ENCODE measurements at regions not wholly inside any gene's neighbourhood (a gene's known extent, or its start where the extent isn't known, plus 50 kb on each side); places are given as distances from the start of the nearest gene placed in this dataset.
"Not testable (repeated sequence)": the region's sequence is repeated elsewhere in the genome, so short reads cannot be mapped to it uniquely, and the experiment has no call there.

GRCh38 chr2:199216253-199216652 lies 241.5 kb downstream of the SATB2 start:
- DNase-seq: no peak
- intact Hi-C loops (cut with DNase I): no loop called here

DNA sequence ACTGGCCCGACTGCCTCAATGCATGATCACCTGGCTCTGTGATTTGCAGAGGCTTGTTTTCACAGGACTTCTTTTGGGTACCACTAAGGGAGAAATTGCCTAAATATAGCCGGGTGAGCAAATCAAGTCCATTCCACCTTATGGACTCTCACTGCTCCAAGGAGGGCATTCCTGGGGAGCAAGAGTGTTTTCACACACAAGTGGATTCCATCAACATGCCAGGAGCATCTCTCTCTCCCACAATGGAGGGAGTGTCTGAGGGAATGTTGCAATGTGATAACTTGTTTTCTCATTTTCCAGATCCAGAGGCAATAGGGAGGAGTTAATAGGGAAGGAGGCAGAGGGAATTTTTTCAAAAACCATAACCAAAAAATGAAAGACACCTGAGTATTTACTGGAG lies 250.7 kb downstream of the SATB2 start:
- DNase-seq: no peak
- intact Hi-C loops (cut with DNase I): no loop called here

GRCh38 chr2:199206536-199206935 lies 251.2 kb downstream of the SATB2 start:
- intact Hi-C loops (cut with DNase I): no loop called here
- no peak for DNase-seq

DNA sequence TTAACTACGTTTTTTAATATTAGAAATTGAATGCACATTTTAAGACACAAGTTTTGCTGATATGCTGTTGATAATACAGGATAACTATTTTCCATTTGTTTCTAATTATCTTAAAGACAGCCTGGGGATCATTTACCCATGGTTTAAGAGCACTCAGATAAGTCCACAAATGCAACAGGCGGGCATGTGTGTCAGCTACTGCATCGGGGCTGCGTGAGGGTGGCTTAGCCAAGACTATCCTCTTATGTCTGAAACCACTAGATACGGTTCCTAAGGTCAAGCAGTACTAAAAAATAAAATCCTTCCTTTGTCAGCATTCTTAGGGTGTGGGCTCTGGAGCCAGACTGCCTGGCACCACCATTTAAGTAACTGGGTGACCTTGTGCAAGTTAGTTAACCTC lies 254.8 kb downstream of the SATB2 start:
- no peak for DNase-seq
- intact Hi-C loops (cut with DNase I): no loop called here

DNA sequence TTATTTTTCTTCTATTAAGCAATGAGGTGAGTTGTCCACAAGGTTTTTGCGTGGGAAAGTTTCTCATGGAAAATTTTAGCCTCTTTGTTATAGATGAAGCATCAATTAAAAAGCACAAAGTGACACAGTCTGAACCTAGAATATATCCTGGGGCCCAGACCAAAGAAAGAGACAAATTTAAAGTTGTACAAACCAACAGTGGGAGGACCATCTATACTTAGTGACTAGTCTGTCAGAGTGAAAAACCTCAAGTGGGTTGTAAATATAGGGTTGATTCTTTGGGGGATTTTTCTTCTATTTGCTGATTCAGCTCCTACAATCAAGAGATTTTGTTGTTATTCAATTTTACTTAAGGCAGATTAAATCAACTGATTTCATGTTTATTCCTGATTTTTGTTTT lies 256.2 kb downstream of the SATB2 start:
- DNase-seq: no peak
- intact Hi-C loops (cut with DNase I): no loop called here

DNA sequence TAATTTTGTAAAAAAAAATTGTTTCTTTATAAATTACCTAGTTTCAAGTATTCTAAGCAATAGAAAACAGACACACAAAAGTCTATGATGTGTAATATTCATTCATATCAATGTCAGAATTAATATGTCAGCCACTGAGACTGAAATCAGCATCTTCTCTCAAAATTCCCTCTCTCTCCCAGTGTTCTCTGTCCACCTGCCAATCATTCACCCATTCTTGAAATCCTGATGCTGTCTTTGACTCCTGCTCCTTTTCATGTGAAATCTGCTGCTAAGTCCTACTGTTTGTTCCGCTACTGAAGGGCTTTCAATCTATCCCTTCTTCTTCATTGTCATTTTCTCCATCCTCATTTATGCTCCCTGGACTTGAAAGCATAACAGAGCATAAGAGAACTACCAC lies 257.9 kb downstream of the SATB2 start:
- DNase-seq: no peak
- intact Hi-C loops (cut with DNase I): no loop called here

GRCh38 chr2:199197448-199197847 lies 260.3 kb downstream of the SATB2 start:
- intact Hi-C loops (cut with DNase I): no loop called here
- no peak for DNase-seq

GRCh38 chr2:199196686-199197085 lies 261.1 kb downstream of the SATB2 start:
- no peak for DNase-seq
- intact Hi-C loops (cut with DNase I): no loop called here

GRCh38 chr2:199195927-199196502 lies 261.7 kb downstream of the SATB2 start:
- intact Hi-C loops (cut with DNase I): no loop called here
- no peak for DNase-seq

DNA sequence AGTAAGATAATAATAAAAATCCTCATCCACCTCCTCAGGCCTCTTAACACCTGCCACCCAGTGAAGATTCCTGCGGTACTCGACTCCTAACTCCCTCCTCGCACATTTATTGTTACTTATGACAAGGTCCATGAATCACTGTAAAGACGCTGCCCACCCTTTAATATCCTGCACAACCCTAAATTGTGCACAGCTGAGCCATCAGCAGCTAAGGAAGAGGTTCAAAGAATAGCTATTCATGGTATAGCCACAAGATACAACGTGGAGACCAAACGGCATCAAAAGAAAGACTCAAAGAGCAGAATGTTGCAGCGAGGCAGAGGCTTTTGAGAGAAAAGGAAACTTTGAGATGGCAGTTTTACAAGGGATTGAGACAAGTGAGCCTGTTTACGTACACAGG lies 266.3 kb downstream of the SATB2 start:
- intact Hi-C loops (cut with DNase I): no loop called here
- DNase-seq: no peak

GRCh38 chr2:199189229-199189628 lies 268.5 kb downstream of the SATB2 start:
- DNase-seq: no peak
- intact Hi-C loops (cut with DNase I): no loop called here

DNA sequence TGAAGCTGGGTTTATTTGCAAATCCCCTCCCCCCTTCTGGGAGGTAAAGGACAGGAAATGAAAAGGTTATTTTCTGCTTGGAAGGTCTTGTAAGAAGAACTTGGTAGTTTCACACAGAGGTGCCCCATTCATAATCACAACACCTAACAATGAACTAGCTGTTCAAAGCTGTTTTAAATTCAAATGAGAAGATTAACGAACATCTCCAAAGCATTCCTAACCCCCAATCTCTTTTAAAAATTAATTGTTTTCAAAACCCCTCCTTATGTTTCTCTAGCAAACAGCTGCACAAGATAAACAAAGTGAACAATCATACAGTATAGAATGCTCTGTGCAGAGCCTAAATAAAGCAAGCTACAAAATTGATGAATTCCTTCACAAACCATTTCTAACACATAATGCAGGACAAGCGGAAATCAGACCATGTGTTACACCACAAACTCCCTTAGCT lies 271.4 kb downstream of the SATB2 start:
- intact Hi-C loops (cut with DNase I): no loop called here

GRCh38 chr2:199185174-199185573 lies 272.6 kb downstream of the SATB2 start:
- intact Hi-C loops (cut with DNase I): not testable (repeated sequence)

More for the DNA sequence above, 271.4 kb downstream of the SATB2 start:
- DNase-seq: no peak

GRCh38 chr2:199163613-199164458 lies 293.9 kb downstream of the SATB2 start:
- DNase-seq: no peak
- intact Hi-C loops (cut with DNase I): no loop called here

More at GRCh38 chr2:199185174-199185573, 272.6 kb downstream of the SATB2 start:
- not testable (repeated sequence) for DNase-seq

- DNase-seq: no peak
- intact Hi-C loops (cut with DNase I): no loop called here
These were observed 296.9 kb downstream of the SATB2 start for GRCh38 chr2:199160677-199161465.

GRCh38 chr2:199160081-199160480 lies 297.7 kb downstream of the SATB2 start:
- intact Hi-C loops (cut with DNase I): no loop called here
- DNase-seq: no peak

GRCh38 chr2:199148076-199148845 lies 309.5 kb downstream of the SATB2 start:
- DNase-seq: no peak
- intact Hi-C loops (cut with DNase I): no loop called here

DNA sequence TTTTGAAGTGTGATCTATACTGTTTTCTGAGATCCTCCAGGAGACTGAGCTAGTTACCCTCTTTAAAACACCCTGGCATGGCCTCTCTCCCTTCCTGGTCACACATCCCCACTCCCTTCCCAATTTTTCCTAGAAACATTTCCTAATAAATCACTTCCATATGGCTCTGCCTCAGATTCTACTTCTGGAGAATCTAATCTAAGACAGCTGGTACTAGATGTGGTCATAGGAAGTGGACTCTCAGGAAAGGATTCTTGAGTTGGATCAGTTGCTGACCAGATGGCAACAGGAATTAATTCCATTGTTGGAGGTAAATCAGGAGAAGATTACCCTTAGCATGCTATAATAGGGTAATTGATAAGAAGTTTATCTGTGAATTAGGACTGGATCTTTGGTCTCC lies 310.5 kb downstream of the SATB2 start:
- DNase-seq: no peak
- intact Hi-C loops (cut with DNase I): no loop called here

DNA sequence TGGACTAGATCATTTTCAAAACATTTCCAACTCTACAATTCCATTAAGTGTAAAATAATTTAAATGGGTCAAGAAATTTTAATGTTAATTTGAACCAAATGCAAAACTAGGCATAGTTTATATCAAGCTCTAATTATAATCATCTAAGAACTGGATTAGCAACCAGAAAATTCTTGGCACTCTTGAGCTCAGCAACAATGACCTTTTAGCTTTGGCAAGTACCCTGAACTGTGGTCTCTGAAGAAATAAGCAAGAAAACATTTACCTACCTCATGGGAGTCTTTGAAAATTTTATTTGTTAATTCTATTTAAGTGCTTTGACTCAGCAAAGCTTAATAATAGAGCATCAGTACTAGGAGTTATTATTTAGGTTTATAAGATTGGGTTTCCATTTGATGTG lies 313.2 kb downstream of the SATB2 start:
- no peak for DNase-seq
- intact Hi-C loops (cut with DNase I): no loop called here

GRCh38 chr2:199144036-199144435 lies 313.7 kb downstream of the SATB2 start:
- no peak for DNase-seq
- intact Hi-C loops (cut with DNase I): no loop called here

DNA sequence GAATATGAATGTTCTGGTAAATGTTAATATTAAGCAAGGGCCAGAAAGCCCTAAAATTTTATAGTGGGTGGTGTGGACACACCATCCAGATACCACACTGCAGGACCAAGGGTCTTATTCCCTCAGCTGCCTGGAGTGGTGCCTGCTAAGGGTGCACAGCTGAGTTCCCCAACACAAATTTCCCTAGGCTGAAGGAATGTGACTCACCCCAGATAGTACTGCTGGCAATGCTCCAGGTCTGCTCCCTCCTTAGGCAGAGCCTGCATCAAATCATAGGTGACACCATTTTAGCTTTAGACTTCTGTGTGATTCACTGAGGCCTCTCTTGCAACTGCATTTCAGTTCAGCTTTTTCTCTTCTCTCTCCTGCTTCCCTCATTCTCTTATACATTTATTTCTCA lies 321.1 kb downstream of the SATB2 start:
- intact Hi-C loops (cut with DNase I): no loop called here
- peak in 1 of 10 donors; percentile 9 for DNase-seq

Data from posterior cingulate gyrus (tissue), 11 donors.